Ishikawa (cell line): ENCODE measurements at regions not wholly inside any gene's neighbourhood (a gene's known extent, or its start where the extent isn't known, plus 50 kb on each side); places are given as distances from the start of the nearest gene placed in this dataset.

Experiments used
- CEBPB ChIP-seq: IDR thresholded peaks from 2 replicates; pipeline ENCODE4 v1.6.1; 2012
- CREB1 ChIP-seq: IDR thresholded peaks from 2 replicates; pipeline ENCODE4 v1.6.1; 2012; ENCODE audit warnings: low read depth
- EGR1 ChIP-seq: IDR thresholded peaks from 2 replicates; pipeline ENCODE4 v1.6.1; 2012
- EP300 ChIP-seq: IDR thresholded peaks from 2 replicates; pipeline ENCODE4 v1.6.1; 2012; ENCODE audit warnings: borderline replicate concordance
- FOXM1 ChIP-seq: IDR thresholded peaks from 2 replicates; pipeline ENCODE4 v1.6.1; 2012; ENCODE audit warnings: low read depth, borderline replicate concordance
- NFIC ChIP-seq: IDR thresholded peaks from 2 replicates; pipeline ENCODE4 v1.6.1; 2012
- RAD21 ChIP-seq: IDR thresholded peaks from 2 replicates; pipeline ENCODE4 v1.6.1; 2012; ENCODE audit warnings: low read depth
- REST ChIP-seq: IDR thresholded peaks from 2 replicates; pipeline ENCODE4 v1.6.1; 2012; ENCODE audit warnings: low read depth, mild to moderate bottlenecking
- TAF1 ChIP-seq: IDR thresholded peaks from 2 replicates; pipeline ENCODE4 v1.6.1; 2012; ENCODE audit warnings: low read depth, mild to moderate bottlenecking
- TCF12 ChIP-seq: IDR thresholded peaks from 2 replicates; pipeline ENCODE4 v1.6.1; 2012; ENCODE audit warnings: low read depth
- TEAD4 ChIP-seq: IDR thresholded peaks from 2 replicates; pipeline ENCODE4 v1.6.1; 2012
- USF1 ChIP-seq: IDR thresholded peaks from 2 replicates; pipeline ENCODE4 v1.6.1; 2012
- YY1 ChIP-seq: IDR thresholded peaks from 2 replicates; pipeline ENCODE4 v1.6.1; 2012; ENCODE audit warnings: low read depth
- ZBTB7A ChIP-seq: IDR thresholded peaks from 2 replicates; pipeline ENCODE4 v1.6.1; 2012; ENCODE audit warnings: low read depth
- TF ChIP-seq, protein P1 (sequence below): IDR thresholded peaks from 2 replicates; pipeline ENCODE4 v1.6.1; 2012

- TF ChIP-seq ZBTB7A: no peak
- TF ChIP-seq RAD21: no peak
- no peak for TF ChIP-seq USF1
- TF ChIP-seq TCF12: no peak
- TF ChIP-seq FOXM1: no peak
- no peak for TF ChIP-seq REST
- TF ChIP-seq NFIC: no peak
- TF ChIP-seq CEBPB: no peak
- TF ChIP-seq, protein P1, sequence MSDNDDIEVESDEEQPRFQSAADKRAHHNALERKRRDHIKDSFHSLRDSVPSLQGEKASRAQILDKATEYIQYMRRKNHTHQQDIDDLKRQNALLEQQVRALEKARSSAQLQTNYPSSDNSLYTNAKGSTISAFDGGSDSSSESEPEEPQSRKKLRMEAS: no peak
- no peak for TF ChIP-seq TEAD4
- TF ChIP-seq EP300: no peak
- TF ChIP-seq EGR1: no peak
- no peak for TF ChIP-seq YY1
- no peak for TF ChIP-seq TAF1
- no peak for TF ChIP-seq CREB1
Observed at GRCh38 chr3:55333046-55333445, 154.1 kb downstream of the WNT5A start.

DNA sequence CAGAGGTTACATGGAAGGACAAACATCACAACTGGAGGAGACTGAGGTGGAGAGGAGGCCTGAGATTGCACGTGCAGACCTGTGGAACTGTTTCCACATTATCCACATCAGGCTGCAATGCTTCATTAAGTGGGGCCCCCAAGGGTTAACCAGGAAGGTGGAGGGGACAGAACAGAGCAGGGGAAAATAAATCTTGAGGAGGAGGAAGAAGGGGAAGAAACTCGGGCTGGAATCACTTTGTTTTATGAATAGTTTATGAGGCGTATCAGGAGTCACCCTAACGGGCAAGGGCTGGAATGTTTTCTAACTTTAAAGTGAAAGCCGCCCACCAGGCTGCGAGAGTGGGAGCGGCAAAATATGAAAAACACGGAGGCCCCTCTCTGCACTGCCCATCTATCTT lies 154.9 kb downstream of the WNT5A start:
- TF ChIP-seq NFIC (no peak), USF1 (no peak), EP300 (no peak), YY1 (no peak), ZBTB7A (no peak), TCF12 (no peak)

- TF ChIP-seq REST (no peak), EP300 (no peak), ZBTB7A (no peak), EGR1 (no peak), YY1 (no peak), TAF1 (no peak), RAD21 (no peak), NFIC (no peak), CREB1 (no peak), CEBPB (no peak), TCF12 (no peak)
Observed at GRCh38 chr3:55331524-55331923, 155.6 kb downstream of the WNT5A start.

DNA sequence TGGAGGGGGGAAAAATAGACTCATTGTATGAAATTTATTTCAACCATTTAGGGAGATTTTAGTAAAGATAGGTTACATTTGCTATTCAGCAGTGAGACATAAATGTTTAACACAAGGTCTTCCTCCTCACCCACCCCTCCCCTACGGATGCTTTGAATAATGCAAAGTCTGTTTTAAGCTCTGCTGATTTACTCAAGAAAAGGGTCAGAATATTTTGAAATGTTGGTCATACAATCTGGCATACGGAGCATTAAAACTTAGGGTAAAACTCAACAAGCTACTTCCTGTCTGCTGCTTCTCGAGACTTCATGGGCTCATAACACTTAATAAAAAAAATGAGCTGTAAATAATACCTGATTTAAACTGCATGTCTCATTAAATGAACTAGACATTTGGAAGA lies 156.3 kb downstream of the WNT5A start:
- TF ChIP-seq YY1: no peak
- TF ChIP-seq CREB1: no peak
- no peak for TF ChIP-seq FOXM1
- no peak for TF ChIP-seq TAF1
- no peak for TF ChIP-seq ZBTB7A
- no peak for TF ChIP-seq CEBPB

DNA sequence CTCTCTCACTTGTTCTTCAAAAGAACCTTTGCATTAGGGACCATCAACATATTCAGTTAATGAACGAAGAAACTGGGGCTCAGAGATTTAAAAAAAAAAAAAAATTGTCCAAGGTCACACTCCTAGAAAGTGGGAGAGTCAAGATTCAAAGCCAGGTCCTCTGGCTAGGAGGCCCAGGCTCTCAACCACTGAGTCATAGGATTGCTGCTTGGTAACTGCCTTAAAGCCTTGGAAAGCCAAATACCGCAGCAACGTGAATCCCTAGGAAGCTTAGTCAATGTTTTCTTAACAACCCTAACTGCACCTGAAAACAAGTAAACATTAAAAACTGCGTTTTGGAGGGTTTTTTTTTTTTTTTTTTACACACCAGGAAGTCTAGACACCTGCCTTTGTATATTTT lies 156.8 kb downstream of the WNT5A start:
- no peak for TF ChIP-seq YY1
- TF ChIP-seq REST: no peak

- TF ChIP-seq TAF1: no peak
- no peak for TF ChIP-seq USF1
- no peak for TF ChIP-seq TCF12
- TF ChIP-seq CEBPB: no peak
- TF ChIP-seq, protein P1: no peak
- TF ChIP-seq EP300: no peak
- TF ChIP-seq NFIC: no peak
- TF ChIP-seq ZBTB7A: no peak
- TF ChIP-seq FOXM1: no peak
- TF ChIP-seq RAD21: no peak
- TF ChIP-seq REST: no peak
- no peak for TF ChIP-seq EGR1
- TF ChIP-seq TEAD4: no peak
- TF ChIP-seq CREB1: no peak
- TF ChIP-seq YY1: no peak
Observed at GRCh38 chr3:55329849-55330248, 157.3 kb downstream of the WNT5A start.
